HepG2 (cell line): ENCODE measurements at regions not wholly inside any gene's neighbourhood (a gene's known extent, or its start where the extent isn't known, plus 50 kb on each side); places are given as distances from the start of the nearest gene placed in this dataset.

ENCODE experiments used
- ESRRA ChIP-seq: sonication (generic); formaldehyde crosslinking; IDR thresholded peaks from 2 replicates; pipeline ENCODE4 v1.5.1; 2020; ENCODE audit warnings: mild to moderate bottlenecking, low read depth, missing genetic modification reagents
- FIP1L1 ChIP-seq: fragments of 200-400 bp; formaldehyde crosslinking; IDR thresholded peaks from 2 replicates; pipeline ENCODE4 v1.6.1; 2018; ENCODE audit warnings: low read depth, mild to moderate bottlenecking, low read length, moderate library complexity, borderline replicate concordance; ENCODE audit not compliant: insufficient read depth
- FOSL1 ChIP-seq: sonication (generic); formaldehyde crosslinking; IDR thresholded peaks from 2 replicates; pipeline ENCODE4 v1.9.0; 2021; ENCODE audit warnings: missing genetic modification reagents, borderline replicate concordance
- KLF12 ChIP-seq: sonication (generic); formaldehyde crosslinking; IDR thresholded peaks from 2 replicates; pipeline ENCODE4 v1.4.0; 2020; ENCODE audit warnings: missing genetic modification reagents, borderline replicate concordance
- NCOR1 ChIP-seq: fragments of 200-600 bp; sonication (generic); IDR thresholded peaks from 2 replicates; pipeline ENCODE4 v1.7.0; 2017; ENCODE audit warnings: antibody characterized with exemption, low read length, borderline replicate concordance
- RXRB ChIP-seq: IDR thresholded peaks from 2 replicates; pipeline ENCODE4 v1.6.1; 2016; ENCODE audit warnings: borderline replicate concordance, missing genetic modification reagents, missing compliant biosample characterization
- ZMYM2 ChIP-seq: sonication (generic); formaldehyde crosslinking; IDR thresholded peaks from 2 replicates; pipeline ENCODE4 v1.8.0; 2022; ENCODE audit warnings: mild to moderate bottlenecking, missing genetic modification reagents
- ZNF138 ChIP-seq: sonication (generic); formaldehyde crosslinking; IDR thresholded peaks from 2 replicates; pipeline ENCODE4 v1.5.0; 2020; ENCODE audit warnings: mild to moderate bottlenecking, low read depth, missing genetic modification reagents
- ZNF383 ChIP-seq: sonication (generic); formaldehyde crosslinking; IDR thresholded peaks from 2 replicates; pipeline ENCODE4 v1.4.0; 2020; ENCODE audit warnings: missing genetic modification reagents, mild to moderate bottlenecking, borderline replicate concordance
- ZNF501 ChIP-seq: sonication (generic); formaldehyde crosslinking; IDR thresholded peaks from 2 replicates; pipeline ENCODE4 v1.5.1; 2020; ENCODE audit warnings: mild to moderate bottlenecking, moderate library complexity, missing genetic modification reagents
- ZNF660 ChIP-seq: sonication (generic); formaldehyde crosslinking; IDR thresholded peaks from 2 replicates; pipeline ENCODE4 v1.5.1; 2020; ENCODE audit warnings: mild to moderate bottlenecking, low read depth, missing genetic modification reagents, borderline replicate concordance
- ZNF780A ChIP-seq: sonication (generic); formaldehyde crosslinking; IDR thresholded peaks from 2 replicates; pipeline ENCODE4 v1.8.0; 2022; ENCODE audit warnings: mild to moderate bottlenecking, missing genetic modification reagents, moderate library complexity
- ZZZ3 ChIP-seq: sonication (generic); formaldehyde crosslinking; IDR thresholded peaks from 2 replicates; pipeline ENCODE4 v1.4.0; 2020; ENCODE audit warnings: missing genetic modification reagents, mild to moderate bottlenecking, borderline replicate concordance
- TF ChIP-seq, protein P1 (sequence below): sonication (generic); formaldehyde crosslinking; IDR thresholded peaks from 2 replicates; pipeline ENCODE4 v1.5.0; 2020; ENCODE audit warnings: mild to moderate bottlenecking, missing genetic modification reagents, borderline replicate concordance
- TF ChIP-seq, protein P2 (sequence below): sonication (generic); formaldehyde crosslinking; IDR thresholded peaks from 2 replicates; pipeline ENCODE4 v1.9.0; 2022; ENCODE audit warnings: low read depth, missing genetic modification reagents
- TF ChIP-seq, protein P3 (sequence below): sonication (generic); formaldehyde crosslinking; IDR thresholded peaks from 2 replicates; pipeline ENCODE4 v1.4.0; 2020; ENCODE audit warnings: missing genetic modification reagents
- TF ChIP-seq, protein P4 (sequence below): sonication (generic); formaldehyde crosslinking; IDR thresholded peaks from 2 replicates; pipeline ENCODE4 v1.5.0; 2020; ENCODE audit warnings: missing genetic modification reagents
- TF ChIP-seq, protein P5 (sequence below): sonication (generic); formaldehyde crosslinking; IDR thresholded peaks from 2 replicates; pipeline ENCODE4 v1.5.1; 2020; ENCODE audit warnings: missing genetic modification reagents, mild to moderate bottlenecking, borderline replicate concordance

DNA sequence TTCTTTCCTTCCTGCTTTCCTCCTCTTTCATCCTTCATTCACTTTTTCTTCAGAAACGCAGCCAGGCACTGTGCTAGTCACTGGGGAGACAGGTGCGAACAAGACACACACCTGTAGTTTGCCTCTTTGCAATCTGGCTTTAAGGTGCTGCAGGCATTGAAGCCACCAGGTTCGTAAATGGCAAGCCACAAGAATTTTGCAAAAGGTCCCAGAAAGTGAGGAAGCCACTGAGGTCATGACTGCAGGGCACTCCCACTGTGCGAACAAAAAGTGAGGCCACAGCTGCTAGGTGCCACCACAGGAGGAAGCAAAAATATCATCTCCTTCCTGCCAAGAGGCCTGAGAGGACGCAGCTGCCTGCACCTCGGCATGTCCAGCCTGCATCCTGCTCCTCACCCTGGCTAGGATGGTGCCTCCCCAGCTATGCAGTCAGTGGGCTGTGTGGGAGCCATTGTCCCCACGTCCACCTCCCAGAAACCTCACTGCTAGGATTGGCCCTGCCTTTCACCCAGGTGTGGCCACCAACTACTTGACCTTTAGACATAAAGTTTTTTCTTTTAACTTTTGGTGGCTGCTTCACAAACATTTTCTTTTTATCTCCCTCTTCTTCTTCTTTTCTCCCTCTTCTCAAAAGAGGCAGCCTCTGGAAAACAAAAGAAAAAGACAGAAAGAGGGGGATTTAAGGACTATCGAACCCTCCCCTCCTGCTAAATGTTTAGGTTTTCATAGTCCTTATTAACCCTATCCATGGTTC lies 230.8 kb downstream of the BCAS1 start (continued):
- no peak for TF ChIP-seq FIP1L1
- no peak for TF ChIP-seq RXRB (CRISPR knock-in tag)
- no peak for TF ChIP-seq ESRRA (CRISPR knock-in tag)
- peak; percentile 81 for TF ChIP-seq ZNF383
- no peak for TF ChIP-seq NCOR1
- TF ChIP-seq ZNF501 (CRISPR knock-in tag) = no peak
- TF ChIP-seq, protein P1, sequence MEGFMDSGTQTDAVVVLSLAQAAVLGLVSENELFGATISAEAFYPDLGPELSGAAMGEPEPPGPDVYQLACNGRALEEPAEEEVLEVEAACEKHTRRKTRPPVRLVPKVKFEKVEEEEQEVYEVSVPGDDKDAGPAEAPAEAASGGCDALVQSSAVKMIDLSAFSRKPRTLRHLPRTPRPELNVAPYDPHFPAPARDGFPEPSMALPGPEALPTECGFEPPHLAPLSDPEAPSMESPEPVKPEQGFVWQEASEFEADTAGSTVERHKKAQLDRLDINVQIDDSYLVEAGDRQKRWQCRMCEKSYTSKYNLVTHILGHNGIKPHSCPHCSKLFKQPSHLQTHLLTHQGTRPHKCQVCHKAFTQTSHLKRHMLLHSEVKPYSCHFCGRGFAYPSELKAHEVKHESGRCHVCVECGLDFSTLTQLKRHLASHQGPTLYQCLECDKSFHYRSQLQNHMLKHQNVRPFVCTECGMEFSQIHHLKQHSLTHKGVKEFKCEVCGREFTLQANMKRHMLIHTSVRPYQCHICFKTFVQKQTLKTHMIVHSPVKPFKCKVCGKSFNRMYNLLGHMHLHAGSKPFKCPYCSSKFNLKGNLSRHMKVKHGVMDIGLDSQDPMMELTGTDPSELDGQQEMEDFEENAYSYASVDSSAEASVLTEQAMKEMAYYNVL (CRISPR knock-in tag) = peak; percentile 46; the same call in 1 of the 2 replicates
- no peak for TF ChIP-seq KLF12 (CRISPR knock-in tag)
- TF ChIP-seq, protein P2, sequence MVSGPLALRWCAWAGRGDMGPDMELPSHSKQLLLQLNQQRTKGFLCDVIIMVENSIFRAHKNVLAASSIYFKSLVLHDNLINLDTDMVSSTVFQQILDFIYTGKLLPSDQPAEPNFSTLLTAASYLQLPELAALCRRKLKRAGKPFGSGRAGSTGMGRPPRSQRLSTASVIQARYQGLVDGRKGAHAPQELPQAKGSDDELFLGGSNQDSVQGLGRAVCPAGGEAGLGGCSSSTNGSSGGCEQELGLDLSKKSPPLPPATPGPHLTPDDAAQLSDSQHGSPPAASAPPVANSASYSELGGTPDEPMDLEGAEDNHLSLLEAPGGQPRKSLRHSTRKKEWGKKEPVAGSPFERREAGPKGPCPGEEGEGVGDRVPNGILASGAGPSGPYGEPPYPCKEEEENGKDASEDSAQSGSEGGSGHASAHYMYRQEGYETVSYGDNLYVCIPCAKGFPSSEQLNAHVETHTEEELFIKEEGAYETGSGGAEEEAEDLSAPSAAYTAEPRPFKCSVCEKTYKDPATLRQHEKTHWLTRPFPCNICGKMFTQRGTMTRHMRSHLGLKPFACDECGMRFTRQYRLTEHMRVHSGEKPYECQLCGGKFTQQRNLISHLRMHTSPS (CRISPR knock-in tag) = no peak
- no peak for TF ChIP-seq FOSL1
- TF ChIP-seq, protein P3, sequence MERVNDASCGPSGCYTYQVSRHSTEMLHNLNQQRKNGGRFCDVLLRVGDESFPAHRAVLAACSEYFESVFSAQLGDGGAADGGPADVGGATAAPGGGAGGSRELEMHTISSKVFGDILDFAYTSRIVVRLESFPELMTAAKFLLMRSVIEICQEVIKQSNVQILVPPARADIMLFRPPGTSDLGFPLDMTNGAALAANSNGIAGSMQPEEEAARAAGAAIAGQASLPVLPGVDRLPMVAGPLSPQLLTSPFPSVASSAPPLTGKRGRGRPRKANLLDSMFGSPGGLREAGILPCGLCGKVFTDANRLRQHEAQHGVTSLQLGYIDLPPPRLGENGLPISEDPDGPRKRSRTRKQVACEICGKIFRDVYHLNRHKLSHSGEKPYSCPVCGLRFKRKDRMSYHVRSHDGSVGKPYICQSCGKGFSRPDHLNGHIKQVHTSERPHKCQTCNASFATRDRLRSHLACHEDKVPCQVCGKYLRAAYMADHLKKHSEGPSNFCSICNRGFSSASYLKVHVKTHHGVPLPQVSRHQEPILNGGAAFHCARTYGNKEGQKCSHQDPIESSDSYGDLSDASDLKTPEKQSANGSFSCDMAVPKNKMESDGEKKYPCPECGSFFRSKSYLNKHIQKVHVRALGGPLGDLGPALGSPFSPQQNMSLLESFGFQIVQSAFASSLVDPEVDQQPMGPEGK = no peak
- 0 out of 2 replicates have a peak, but pooled peaks have one; percentile 31 for TF ChIP-seq ZMYM2 (CRISPR knock-in tag)
- TF ChIP-seq ZNF138 (CRISPR knock-in tag) = peak; percentile 49; the same call in 1 of the 2 replicates
- no peak for TF ChIP-seq ZNF780A (CRISPR knock-in tag)
- TF ChIP-seq, protein P4, sequence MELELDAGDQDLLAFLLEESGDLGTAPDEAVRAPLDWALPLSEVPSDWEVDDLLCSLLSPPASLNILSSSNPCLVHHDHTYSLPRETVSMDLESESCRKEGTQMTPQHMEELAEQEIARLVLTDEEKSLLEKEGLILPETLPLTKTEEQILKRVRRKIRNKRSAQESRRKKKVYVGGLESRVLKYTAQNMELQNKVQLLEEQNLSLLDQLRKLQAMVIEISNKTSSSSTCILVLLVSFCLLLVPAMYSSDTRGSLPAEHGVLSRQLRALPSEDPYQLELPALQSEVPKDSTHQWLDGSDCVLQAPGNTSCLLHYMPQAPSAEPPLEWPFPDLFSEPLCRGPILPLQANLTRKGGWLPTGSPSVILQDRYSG = no peak
- TF ChIP-seq, protein P5, sequence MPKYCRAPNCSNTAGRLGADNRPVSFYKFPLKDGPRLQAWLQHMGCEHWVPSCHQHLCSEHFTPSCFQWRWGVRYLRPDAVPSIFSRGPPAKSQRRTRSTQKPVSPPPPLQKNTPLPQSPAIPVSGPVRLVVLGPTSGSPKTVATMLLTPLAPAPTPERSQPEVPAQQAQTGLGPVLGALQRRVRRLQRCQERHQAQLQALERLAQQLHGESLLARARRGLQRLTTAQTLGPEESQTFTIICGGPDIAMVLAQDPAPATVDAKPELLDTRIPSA (CRISPR knock-in tag) = no peak
- no peak for TF ChIP-seq ZZZ3 (CRISPR knock-in tag)
- TF ChIP-seq ZNF660 (CRISPR knock-in tag) = no peak
